CD4-positive, CD25-positive, alpha-beta regulatory T cell (primary cell): ENCODE measurements at regions not wholly inside any gene's neighbourhood (a gene's known extent, or its start where the extent isn't known, plus 50 kb on each side); places are given as distances from the start of the nearest gene placed in this dataset.
"Not testable (repeated sequence)": the region's sequence is repeated elsewhere in the genome, so short reads cannot be mapped to it uniquely, and the experiment has no call there.

Source experiments
- ATAC-seq, 2 donors: fragments of 150-1000 bp; cut with Tn5 transposase; one replicate each; pipeline ENCODE4 v1.10.0; 2021; ENCODE audit warnings: low read depth in 2 of 2, moderate number of reproducible peaks in 2 of 2, moderate library complexity in 1 of 2
- DNase-seq, 3 donors: peaks; one replicate each; pipeline versions ENCODE4 v3.0.0 to v3.0.0-alpha.2; 2012 to 2022; ENCODE audit warnings: mixed read lengths in 1 of 3
- H3K27ac ChIP-seq: one replicate; pipeline ENCODE4 v1.7.0; 2013; ENCODE audit warnings: mild to moderate bottlenecking, low read length; ENCODE audit not compliant: insufficient read depth, poor library complexity, severe bottlenecking
- H3K27me3 ChIP-seq: one replicate; pipeline ENCODE4 v1.7.0; 2013; ENCODE audit warnings: low read length; ENCODE audit not compliant: control insufficient read depth, insufficient read depth
- H3K36me3 ChIP-seq: one replicate; pipeline ENCODE4 v1.7.0; 2013; ENCODE audit warnings: mild to moderate bottlenecking, low read length, moderate library complexity; ENCODE audit not compliant: control insufficient read depth, insufficient read depth
- H3K4me1 ChIP-seq: 2 replicates; pipeline ENCODE4 v1.7.0; 2013; ENCODE audit warnings: mild to moderate bottlenecking, low read length; ENCODE audit not compliant: insufficient read depth, control insufficient read depth, poor library complexity, severe bottlenecking
- H3K4me3 ChIP-seq: one replicate; pipeline ENCODE4 v1.7.0; 2013; ENCODE audit warnings: low read depth, mild to moderate bottlenecking, low read length, moderate library complexity
- H3K9me3 ChIP-seq, 2 experiments: 1 replicate in 1 of 2; 2 replicates in 1 of 2; pipeline ENCODE4 v1.7.0; 2013; ENCODE audit warnings: low read length in 2 of 2, mild to moderate bottlenecking in 1 of 2, moderate library complexity in 1 of 2; ENCODE audit not compliant: control insufficient read depth in 2 of 2
- H3K27ac Mint-ChIP-seq, 3 donors: one replicate each; pipeline ENCODE4 v1.8.0; 2020 to 2022; ENCODE audit warnings: mild to moderate bottlenecking in 3 of 3, mixed read lengths in 3 of 3, moderate library complexity in 2 of 3
- H3K27me3 Mint-ChIP-seq: one replicate; pipeline ENCODE4 v1.8.0; 2022; ENCODE audit warnings: mild to moderate bottlenecking, mixed read lengths
- H3K36me3 Mint-ChIP-seq: one replicate; pipeline ENCODE4 v1.8.0; 2020; ENCODE audit warnings: mixed read lengths
- H3K4me1 Mint-ChIP-seq, 4 donors: one replicate each; pipeline ENCODE4 v1.8.0; 2020 to 2022; ENCODE audit warnings: mixed read lengths in 4 of 4, mild to moderate bottlenecking in 1 of 4
- H3K4me3 Mint-ChIP-seq, 4 donors: one replicate each; pipeline ENCODE4 v1.8.0; 2020 to 2022; ENCODE audit warnings: mild to moderate bottlenecking in 4 of 4, mixed read lengths in 4 of 4, moderate library complexity in 3 of 4
- H3K9me3 Mint-ChIP-seq, 7 donors: one replicate each; pipeline ENCODE4 v1.8.0; 2020 to 2022; ENCODE audit warnings: mixed read lengths in 7 of 7, mild to moderate bottlenecking in 3 of 7, moderate library complexity in 2 of 7

DNA sequence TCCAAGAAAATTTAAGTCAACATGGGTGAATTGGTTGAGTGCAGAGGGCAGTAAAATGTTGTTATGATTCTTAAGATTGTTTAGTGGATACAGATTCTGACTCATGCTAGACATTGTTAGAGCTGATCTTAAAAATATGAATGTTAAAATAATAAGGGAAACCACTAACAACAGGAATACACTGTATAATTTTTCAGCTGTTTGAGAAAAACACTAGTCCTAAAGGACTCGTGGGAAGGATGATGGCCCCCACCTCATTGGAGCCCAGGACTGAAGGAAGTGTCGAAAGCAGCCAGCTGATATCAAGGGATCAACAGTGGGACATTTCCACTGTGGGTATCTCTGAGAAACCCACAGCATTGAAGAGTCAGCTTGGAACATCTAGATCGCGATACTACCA, 82.9 kb upstream of the SCAF11 start:
- no peak overlapping the region for H3K27ac Mint-ChIP-seq
- H3K36me3 Mint-ChIP-seq: no peaks in the 10 kb centered on the region
- no peaks in the 10 kb centered on the region for H3K4me1 ChIP-seq
- no peak for ATAC-seq
- H3K4me3 ChIP-seq: no peak overlapping the region
- H3K4me3 Mint-ChIP-seq: no peak overlapping the region
- no peak overlapping the region for H3K27ac ChIP-seq
- H3K9me3 ChIP-seq: peaks cover 5 to 9% of the 10 kb centered on the region in 2 experiments
- peaks cover 21% of the 10 kb centered on the region for H3K27me3 Mint-ChIP-seq
- DNase-seq: no peak
- peaks cover 0 to 12% (median 1%) of the 10 kb centered on the region in 7 donors for H3K9me3 Mint-ChIP-seq
- peaks cover 0 to 4% (median 2%) of the 10 kb centered on the region in 4 donors for H3K4me1 Mint-ChIP-seq
- peaks cover 2% of the 10 kb centered on the region for H3K27me3 ChIP-seq
- H3K36me3 ChIP-seq: no peaks in the 10 kb centered on the region

DNA sequence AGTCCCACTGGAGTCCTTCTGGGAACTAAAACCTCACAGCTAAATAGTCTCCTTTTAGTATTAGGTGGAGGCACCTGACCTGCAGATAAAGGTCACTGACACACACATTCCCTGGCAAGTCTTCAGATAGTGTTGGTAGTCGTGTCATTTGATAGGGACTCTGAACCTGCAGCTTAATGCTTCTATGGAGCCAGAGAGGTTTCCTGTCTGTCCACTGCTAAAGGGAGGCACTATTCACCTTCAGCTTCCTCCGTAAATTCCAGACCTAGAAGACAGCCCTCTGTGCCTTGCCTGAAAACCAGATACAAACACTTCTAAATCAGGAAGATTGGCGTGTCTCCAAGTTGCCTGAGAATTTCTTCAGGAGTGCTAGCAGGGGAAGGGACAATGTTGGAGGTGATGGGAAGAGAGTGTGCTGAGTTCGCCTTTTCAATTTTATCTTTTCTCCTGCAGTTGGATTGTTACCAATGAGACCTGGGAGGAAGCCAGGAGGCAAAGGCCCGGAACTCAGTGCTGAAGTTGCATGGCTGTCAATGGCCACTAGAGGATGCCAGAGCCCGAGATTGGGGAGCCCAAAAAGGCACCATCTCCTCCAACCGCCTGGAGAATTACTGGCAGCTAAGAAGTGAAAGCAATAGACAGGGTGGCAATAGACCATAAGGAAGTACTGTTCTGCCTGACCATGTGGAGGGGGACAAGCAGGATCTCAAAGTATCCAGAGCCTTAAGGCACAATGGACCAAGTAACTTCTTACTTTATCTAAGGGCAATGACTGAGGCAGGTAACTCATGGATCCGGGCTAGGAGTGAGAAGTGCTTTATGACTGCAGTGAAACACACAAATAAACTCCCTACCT, 81.6 kb upstream of the SCAF11 start:
- Mint-ChIP-seq H3K27me3 (peaks cover 20% of the 10 kb centered on the region), H3K27ac (peak overlapping the region in 1 of 3 donors; percentile 43), H3K36me3 (no peaks in the 10 kb centered on the region), H3K4me3 (no peak overlapping the region), H3K9me3 (peaks cover 0 to 3% (median 0%) of the 10 kb centered on the region in 7 donors), H3K4me1 (peaks cover 0 to 4% (median 2%) of the 10 kb centered on the region in 4 donors)
- ATAC-seq (peak; percentile 79 to 80), DNase-seq (peak; percentile 26 to 70 (median 45))
- no peaks in the 10 kb centered on the region for H3K9me3 ChIP-seq
- no peak overlapping the region for H3K4me3 ChIP-seq
- peaks cover 2% of the 10 kb centered on the region for H3K27me3 ChIP-seq
- H3K36me3 ChIP-seq: no peaks in the 10 kb centered on the region
- H3K27ac ChIP-seq: no peak overlapping the region
- no peaks in the 10 kb centered on the region for H3K4me1 ChIP-seq

DNA sequence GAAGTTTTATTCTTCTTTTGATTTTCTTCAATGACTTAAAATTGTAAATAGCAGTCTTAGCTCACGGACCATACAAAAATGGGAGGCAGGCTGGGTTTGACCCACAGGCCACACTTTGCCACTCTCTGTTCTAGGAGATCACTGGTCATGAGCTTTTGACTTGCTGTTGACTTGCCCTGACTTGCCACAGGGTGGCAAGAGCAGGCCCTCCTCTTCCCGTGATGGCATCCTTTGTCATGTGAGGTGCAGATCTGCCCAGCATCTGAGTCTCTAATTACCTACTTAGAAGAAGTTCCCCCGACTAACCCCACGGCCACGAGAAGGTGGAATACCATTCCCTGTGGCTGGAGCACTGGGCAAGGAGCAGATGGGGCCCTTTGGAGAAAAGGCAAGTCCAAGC, 81.0 kb upstream of the SCAF11 start:
- Mint-ChIP-seq H3K4me1 (peaks cover 0 to 4% (median 2%) of the 10 kb centered on the region in 4 donors), H3K27me3 (peaks cover 20% of the 10 kb centered on the region), H3K9me3 (peaks cover 0 to 2% (median 0%) of the 10 kb centered on the region in 7 donors), H3K27ac (no peak overlapping the region), H3K36me3 (no peaks in the 10 kb centered on the region), H3K4me3 (no peak overlapping the region)
- ATAC-seq: no peak
- peak in 1 of 3 donors; percentile 15 for DNase-seq
- Histone ChIP-seq H3K27ac (no peak overlapping the region), H3K27me3 (peaks cover 2% of the 10 kb centered on the region), H3K9me3 (no peaks in the 10 kb centered on the region), H3K4me1 (no peaks in the 10 kb centered on the region), H3K4me3 (no peak overlapping the region), H3K36me3 (no peaks in the 10 kb centered on the region)

DNA sequence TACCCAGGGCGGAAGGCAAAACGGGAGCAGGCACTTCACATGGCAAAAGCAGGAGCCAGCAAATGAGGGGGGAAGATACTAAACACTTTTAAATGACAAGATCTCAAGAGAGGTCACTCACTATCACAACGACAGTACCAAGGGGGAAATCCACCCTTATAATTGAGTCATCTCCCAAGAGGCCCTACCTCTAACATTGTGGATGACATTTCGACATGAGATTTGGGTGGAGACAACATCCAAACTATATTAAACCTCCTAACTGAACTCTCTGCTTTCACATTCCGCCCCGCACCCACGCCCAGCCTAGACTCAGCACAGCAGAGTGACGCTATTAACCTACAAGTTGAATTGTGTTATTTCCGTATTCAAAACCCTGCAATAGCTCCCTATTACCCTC, 76.7 kb upstream of the SCAF11 start:
- peaks cover 2% of the 10 kb centered on the region for H3K27me3 ChIP-seq
- Mint-ChIP-seq H3K36me3 (no peaks in the 10 kb centered on the region), H3K4me3 (no peak overlapping the region), H3K9me3 (peaks cover 0 to 4% (median 0%) of the 10 kb centered on the region in 7 donors), H3K27me3 (peaks cover 6% of the 10 kb centered on the region), H3K4me1 (peaks cover 0 to under 1% (median 0%) of the 10 kb centered on the region in 4 donors), H3K27ac (no peak overlapping the region)
- ATAC-seq: no peak
- no peaks in the 10 kb centered on the region for H3K9me3 ChIP-seq
- H3K27ac ChIP-seq: no peak overlapping the region
- H3K36me3 ChIP-seq: no peaks in the 10 kb centered on the region
- DNase-seq: no peak
- no peaks in the 10 kb centered on the region for H3K4me1 ChIP-seq
- no peak overlapping the region for H3K4me3 ChIP-seq

DNA sequence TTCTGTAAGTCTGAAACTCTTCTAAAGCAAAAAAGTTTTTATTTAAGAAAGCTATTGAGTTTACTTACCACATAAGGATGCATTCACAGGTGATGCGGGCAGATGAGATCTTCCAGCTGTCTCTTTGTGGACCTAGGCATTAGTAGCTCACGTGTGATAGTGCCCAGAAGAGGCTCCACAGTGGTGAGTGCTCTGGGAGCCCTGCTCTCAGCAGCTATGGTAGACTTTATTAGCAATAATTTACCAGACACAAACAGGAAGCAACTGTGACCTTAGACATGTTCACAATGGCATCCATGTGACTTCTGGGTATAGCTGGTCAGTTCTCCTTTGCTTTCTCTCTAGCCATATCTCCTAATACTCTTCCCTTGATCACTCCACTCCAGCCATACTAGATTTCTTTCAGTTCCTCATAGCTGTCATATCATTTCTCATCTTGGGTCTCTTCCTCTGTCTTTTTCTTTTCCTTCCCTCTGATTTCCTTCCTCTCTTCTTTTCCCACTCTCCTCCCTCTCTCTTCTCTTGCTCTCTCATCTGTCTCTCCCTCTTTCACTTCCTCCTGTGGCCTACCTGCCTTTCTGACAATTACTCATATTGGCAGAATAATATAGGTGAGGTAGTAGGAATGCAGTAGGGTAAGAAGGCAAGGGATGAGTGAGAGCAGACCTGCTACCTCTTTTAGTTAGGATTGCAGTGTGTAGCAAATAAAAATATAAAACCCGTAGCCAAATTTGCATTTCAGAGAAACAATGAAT, 75.2 kb upstream of the SCAF11 start:
- Mint-ChIP-seq H3K4me1 (no peaks in the 10 kb centered on the region), H3K27me3 (peaks cover 6% of the 10 kb centered on the region), H3K4me3 (no peak overlapping the region), H3K36me3 (no peaks in the 10 kb centered on the region), H3K27ac (no peak overlapping the region), H3K9me3 (peaks cover 0 to 4% (median 0%) of the 10 kb centered on the region in 7 donors)
- Histone ChIP-seq H3K9me3 (no peaks in the 10 kb centered on the region), H3K4me1 (no peaks in the 10 kb centered on the region), H3K36me3 (no peaks in the 10 kb centered on the region), H3K4me3 (no peak overlapping the region), H3K27me3 (peaks cover 2% of the 10 kb centered on the region), H3K27ac (no peak overlapping the region)
- ATAC-seq (no peak), DNase-seq (no peak)

DNA sequence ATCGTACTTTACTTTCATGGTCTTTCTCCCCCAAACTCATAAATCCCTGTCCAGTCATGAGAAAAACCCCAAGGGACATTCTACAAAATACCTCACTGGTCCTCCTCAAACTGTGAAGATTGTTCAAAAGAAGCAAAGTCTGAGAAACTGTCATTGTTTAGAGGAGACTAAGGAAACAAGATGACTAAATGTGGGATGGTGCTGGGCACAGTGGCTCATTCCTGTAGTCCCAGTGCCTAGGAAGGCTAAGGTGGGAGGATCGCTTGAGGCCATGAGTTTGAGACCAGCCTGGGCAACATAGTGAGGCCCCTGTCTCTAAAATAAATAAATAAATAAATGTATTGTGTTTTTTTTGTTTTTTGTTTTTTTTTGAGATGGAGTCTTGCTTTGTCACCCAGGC, 74.2 kb upstream of the SCAF11 start:
- H3K9me3 ChIP-seq: no peaks in the 10 kb centered on the region
- no peak overlapping the region for H3K27ac ChIP-seq
- Mint-ChIP-seq H3K4me1 (no peaks in the 10 kb centered on the region), H3K27me3 (no peaks in the 10 kb centered on the region), H3K36me3 (no peaks in the 10 kb centered on the region), H3K27ac (no peak overlapping the region), H3K9me3 (peaks cover 0 to 10% (median 0%) of the 10 kb centered on the region in 7 donors), H3K4me3 (no peak overlapping the region)
- ATAC-seq: no peak
- no peaks in the 10 kb centered on the region for H3K36me3 ChIP-seq
- peaks cover 2% of the 10 kb centered on the region for H3K27me3 ChIP-seq
- H3K4me1 ChIP-seq: no peaks in the 10 kb centered on the region
- no peak overlapping the region for H3K4me3 ChIP-seq
- no peak for DNase-seq

DNA sequence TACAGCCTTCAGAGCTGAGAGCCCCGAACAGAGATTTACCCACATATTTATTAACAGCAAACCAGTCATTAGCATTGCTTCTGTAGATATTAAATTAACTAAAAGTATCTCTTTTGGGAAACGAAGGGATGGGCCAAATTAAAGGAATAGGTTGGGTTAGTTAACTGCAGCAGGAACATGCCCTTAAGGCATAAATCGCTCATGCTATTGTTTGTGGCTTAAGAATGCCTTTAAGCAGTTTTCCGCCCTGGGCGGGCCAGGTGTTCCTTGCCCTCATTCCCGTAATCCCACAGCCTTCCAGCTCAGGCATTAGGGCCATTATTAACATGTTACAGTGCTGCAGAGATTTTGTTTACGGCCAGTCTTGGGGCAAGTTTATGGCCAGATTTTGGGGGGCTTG, 68.3 kb upstream of the SCAF11 start:
- H3K4me1 ChIP-seq, H3K27ac ChIP-seq, ATAC-seq, H3K9me3 ChIP-seq, H3K27me3 ChIP-seq, H3K27ac Mint-ChIP-seq, H3K4me1 Mint-ChIP-seq, H3K4me3 Mint-ChIP-seq, H3K36me3 Mint-ChIP-seq, DNase-seq, H3K4me3 ChIP-seq, H3K36me3 ChIP-seq: not testable (repeated sequence)
- Mint-ChIP-seq H3K9me3 (peaks cover under 1 to 21% (median 4%) of the 10 kb centered on the region in 7 donors), H3K27me3 (peaks cover 13% of the 10 kb centered on the region)
